HG02852 (cell line): ENCODE measurements at regions not wholly inside any gene's neighbourhood (a gene's known extent, or its start where the extent isn't known, plus 50 kb on each side); places are given as distances from the start of the nearest gene placed in this dataset.

Experiments
- ATAC-seq: cut with Tn5 transposase; IDR thresholded peaks from one replicate; pipeline ENCODE4 v1.9.1; 2021; ENCODE audit warnings: mild to moderate bottlenecking, moderate library complexity; ENCODE audit not compliant: unreplicated experiment

GRCh38 chr9:81394881-81395675, 294.3 kb downstream of the TLE1 start:
- ATAC-seq = no peak

DNA sequence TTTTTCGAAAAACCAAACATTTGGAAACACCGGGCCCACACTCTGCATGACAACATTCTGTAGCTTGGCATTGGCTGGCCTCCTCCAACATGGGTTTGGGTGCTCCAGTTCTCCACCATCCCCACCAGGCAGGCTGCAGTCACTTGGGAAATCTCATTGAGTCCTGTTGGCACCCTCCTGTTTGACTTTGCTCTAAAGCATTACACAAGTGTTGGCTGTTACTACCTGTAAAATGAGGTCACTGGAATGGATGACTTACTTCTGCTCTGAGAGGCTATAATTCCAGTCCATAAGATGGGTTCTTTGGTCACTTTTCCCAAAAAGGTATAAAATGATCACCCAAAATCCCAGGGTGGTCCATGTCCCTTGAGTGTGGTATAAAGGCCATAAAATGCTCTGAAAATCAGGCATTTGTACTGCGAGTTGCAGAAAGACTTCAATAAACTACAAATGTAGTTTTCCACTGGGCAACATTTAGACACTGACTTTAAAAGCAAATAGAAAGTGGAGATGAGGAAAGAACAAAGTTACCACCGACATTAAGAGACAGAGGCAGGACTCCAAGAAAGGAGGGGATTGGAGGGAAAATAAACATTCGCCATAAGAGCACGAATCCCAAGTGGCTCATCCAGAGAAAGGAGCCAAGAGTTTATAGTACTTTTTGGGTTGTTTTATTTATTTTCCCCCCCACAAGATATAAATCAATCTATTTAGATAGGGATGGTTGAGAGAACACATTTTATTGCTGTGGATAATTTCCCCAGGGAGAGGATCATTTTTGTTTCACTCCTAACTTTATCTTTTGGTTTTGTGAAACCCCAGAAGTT, 295.1 kb downstream of the TLE1 start:
- ATAC-seq = no peak

DNA sequence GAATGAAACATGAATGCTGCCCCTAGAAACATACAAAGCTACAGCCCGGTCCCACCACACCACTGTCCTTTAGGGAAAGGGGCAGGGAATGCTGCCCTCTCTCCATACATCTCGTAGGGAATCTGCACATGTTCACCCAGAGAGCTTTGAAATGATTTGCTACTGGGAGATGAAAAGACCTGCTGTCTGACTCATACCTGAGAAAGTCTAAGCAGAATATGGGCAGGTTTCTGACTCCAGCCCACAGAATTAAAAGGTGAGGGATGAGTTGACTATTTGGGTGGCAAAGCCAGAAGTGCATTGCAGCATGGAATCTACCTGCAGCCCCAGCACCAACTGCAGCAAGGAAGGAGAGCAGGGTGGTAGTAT, 297.9 kb downstream of the TLE1 start:
- ATAC-seq = no peak

GRCh38 chr9:81390792-81391456, 298.4 kb downstream of the TLE1 start:
- ATAC-seq = no peak

DNA sequence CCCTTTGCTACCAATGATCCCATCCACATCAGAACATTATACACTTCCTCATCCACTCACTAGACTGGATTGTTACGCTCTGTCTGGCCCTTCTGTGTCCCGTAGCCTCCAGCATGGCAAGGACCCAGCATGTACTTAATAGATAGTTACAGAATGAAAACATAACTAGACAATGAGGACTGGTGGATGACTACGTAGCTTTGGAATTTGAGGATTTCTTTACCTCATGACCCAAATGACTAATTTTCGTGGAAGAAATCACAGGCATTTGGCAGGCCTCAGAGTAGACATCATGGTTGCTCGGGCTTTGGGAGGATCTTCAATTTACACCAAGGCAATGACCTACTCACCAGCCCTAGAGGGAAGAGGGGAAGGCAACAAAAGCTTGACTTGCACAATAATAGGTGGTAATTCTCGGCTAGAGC, 299.8 kb downstream of the TLE1 start:
- ATAC-seq = no peak

- ATAC-seq = no peak
Measured at GRCh38 chr9:81388831-81389230, 300.5 kb downstream of the TLE1 start.

DNA sequence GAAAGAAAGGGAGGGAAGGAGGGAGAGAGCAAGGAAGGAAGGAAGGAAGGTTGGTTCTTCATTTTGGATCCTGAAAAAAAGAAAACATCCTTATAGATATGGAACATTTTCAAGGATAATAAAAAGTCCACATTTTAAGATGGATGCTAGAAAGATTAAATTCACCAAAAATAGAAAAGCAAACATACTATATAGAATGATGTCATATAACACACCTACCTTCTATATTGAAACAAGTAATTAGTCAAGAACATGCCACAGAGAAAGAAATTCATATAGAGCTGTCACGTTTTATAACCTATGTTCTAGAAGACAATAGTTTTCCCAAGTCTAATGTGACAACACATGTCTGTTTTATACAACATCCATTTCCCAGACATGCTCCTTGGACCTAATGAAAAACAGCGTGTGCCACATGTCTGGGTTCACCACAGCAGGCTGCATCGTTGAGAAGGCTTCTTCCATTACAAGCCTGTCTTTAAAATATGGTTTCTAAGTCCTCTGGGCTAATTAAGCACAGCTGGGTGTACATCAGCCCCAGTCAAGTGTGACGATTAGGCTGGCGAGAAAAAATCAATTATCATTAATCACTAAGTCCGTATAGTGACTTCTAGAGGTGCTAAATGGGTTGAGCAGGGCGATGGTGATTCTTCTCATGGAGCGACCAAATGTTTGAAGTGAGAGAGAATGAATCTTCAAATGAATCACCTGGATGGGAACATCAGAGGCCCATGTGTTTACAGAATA, 301.8 kb downstream of the TLE1 start:
- no peak for ATAC-seq

- ATAC-seq = no peak
Measured at GRCh38 chr9:81384911-81385310, 304.4 kb downstream of the TLE1 start.

GRCh38 chr9:81382281-81382680, 307.1 kb downstream of the TLE1 start:
- ATAC-seq = no peak

DNA sequence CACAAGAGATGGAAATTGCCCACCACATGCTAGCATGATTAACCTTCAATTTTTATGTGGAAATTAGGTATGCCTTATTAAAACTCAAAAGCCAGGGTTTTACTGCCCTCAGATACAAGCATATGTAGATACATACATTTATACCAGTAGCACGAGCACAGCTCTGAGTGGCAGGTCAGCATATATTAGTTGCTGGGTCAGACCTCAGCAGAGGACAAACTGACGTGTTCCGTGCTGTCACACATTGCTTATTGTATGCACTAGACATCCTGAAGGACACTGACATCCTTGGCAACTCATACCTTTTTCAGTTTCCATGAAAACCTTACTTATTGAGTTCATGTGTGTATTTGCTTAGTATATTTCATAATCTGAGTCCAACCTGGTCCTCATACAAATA, 307.7 kb downstream of the TLE1 start:
- no peak for ATAC-seq

DNA sequence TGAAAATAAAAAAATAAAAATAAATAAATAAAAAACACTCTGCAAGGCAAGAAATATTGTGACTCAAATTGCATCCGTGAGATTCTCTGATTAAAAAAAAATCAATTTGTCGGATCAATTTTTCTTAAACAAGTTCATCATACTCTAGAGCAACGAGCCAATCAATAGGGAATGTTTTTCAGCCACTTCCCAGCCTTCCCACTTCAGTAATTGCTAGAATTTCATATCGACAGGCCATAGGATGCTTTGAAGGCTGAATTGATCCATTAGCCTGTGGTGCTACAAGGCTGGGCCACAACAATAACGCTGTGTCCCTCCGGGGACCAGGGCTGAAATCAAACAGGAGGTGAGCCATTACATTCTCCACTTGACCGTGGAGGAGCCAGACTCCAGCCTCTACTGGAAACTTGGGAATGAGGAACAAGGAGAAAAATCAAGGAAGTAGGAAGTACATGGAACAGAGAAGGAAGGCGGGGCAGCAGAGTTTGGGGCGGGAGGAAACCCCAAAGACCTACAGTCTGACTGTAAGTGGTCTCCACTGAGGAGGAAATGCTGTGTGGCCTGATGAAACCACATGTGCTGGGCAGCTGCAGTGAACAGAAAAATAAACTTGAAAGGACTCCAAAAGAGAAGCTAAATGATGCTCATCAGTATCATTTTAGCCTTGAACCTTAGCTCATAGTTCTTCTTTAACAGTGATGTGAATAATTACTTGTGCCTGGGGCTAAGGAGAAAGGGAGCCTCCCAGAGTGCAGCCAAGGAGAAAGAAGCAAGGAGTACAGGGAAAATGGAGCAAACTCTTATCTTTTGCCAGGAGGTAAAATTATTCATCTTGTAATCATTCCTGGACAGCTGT, 308.6 kb downstream of the TLE1 start:
- no peak for ATAC-seq

GRCh38 chr9:81379655-81380054, 309.7 kb downstream of the TLE1 start:
- ATAC-seq = no peak

DNA sequence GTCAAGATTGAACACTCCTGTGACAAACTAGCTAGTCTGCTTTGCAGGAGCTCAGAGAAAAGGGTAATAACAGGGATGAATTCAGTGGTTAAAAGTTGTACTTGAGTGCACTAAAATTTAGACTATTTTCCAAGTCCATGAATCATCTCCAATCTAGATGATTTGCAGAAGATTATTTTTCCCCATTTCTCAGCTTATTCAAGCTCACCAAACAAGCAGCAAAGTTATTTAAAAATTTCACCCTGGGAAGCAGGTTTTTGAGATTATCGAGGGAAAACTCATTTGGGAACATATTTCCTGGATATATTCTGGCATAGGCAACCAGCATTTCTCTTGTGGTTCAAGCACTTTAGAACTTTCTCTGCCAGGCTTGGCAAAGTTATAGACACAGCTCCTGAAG, 311.4 kb downstream of the TLE1 start:
- ATAC-seq = no peak

- no peak for ATAC-seq
Measured at GRCh38 chr9:81377320-81377719, 312.0 kb downstream of the TLE1 start.

GRCh38 chr9:81375187-81376100, 313.9 kb downstream of the TLE1 start:
- no peak for ATAC-seq

DNA sequence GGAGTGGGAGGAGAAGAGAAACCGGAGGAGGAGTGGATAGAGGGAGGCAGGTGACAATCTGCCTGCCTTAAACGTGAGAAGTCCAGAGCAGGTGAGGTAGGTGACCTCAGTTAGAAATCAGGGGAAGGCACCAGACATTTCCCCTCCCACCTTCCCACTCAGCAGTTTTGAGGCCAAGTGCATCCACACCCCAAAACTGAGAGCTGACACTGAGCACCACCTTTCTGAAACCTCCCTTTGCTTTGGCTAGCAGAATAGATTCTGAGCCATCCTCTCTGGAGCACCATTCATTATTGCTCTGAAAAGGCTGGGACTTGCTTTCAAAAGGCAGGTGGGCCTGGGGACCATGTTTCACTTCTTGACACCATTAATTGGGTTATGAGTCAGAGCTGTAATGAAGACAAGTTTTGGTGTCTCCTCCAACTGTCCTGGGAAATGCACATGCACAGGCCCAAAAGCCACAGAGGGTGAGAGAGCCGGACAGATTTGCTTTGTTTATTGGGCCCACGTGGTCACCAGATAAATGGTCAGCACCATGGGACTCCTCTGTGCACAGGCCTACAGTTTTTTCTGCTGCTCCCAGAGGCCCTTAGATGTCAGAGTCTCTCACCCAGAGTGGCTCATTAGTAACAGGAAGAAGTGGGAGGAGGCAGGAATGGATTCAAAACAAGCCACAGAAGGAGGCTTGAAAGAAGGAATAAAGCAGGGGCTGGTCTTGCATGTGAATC, 314.7 kb downstream of the TLE1 start:
- ATAC-seq = no peak

- no peak for ATAC-seq
Measured at GRCh38 chr9:81373294-81373693, 316.1 kb downstream of the TLE1 start.

DNA sequence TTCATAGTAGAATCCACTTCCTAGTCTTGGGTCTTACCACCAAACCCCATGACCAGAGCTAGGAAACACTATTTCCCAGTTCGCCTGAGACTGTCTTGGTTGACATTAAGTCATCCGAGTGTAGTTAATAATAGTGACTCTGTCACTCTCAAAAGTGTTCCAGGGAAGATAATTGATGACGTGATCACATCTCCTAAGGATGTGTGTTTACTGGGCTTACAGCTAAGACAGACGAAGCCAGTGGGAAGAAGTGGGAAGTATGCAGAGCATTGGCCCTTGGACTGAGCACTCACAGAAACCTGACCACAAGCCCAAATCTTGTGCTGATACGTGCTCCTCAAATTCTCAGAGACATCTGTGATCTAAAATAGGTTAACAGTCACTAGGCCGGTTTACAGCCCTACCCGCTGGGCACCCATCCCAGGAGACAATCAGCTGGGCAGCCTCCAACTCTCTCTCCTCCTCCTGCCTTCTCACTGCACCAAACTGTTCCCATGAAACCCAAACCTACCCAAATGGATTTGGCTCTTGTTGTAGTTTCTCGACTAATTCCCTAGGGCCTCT, 316.6 kb downstream of the TLE1 start:
- no peak for ATAC-seq
